Nephron progenitor cell (in vitro differentiated cells): ENCODE measurements at regions not wholly inside any gene's neighbourhood (a gene's known extent, or its start where the extent isn't known, plus 50 kb on each side); places are given as distances from the start of the nearest gene placed in this dataset.
A peak's percentile ranks its signal among the peaks of the same experiment; 100 is the strongest.

Experiments
- DNase-seq: peaks from one replicate; pipeline ENCODE4 v3.0.0; 2021
- H3K27ac Mint-ChIP-seq: 2 replicates; pipeline ENCODE4 v1.8.0; 2021; ENCODE audit warnings: mild to moderate bottlenecking, moderate library complexity, mixed read lengths
- H3K27me3 Mint-ChIP-seq: 2 replicates; pipeline ENCODE4 v1.8.0; 2021; ENCODE audit warnings: mild to moderate bottlenecking, low read depth, mixed read lengths; ENCODE audit not compliant: poor library complexity
- H3K36me3 Mint-ChIP-seq: 2 replicates; pipeline ENCODE4 v1.8.0; 2021; ENCODE audit warnings: low read depth, mixed read lengths
- H3K4me1 Mint-ChIP-seq: 2 replicates; pipeline ENCODE4 v1.8.0; 2021; ENCODE audit warnings: mixed read lengths
- H3K4me3 Mint-ChIP-seq: 2 replicates; pipeline ENCODE4 v1.8.0; 2021; ENCODE audit warnings: mild to moderate bottlenecking, moderate library complexity, mixed read lengths
- H3K9me3 Mint-ChIP-seq: 2 replicates; pipeline ENCODE4 v1.8.0; 2021; ENCODE audit warnings: mild to moderate bottlenecking, moderate library complexity, mixed read lengths
- TF ChIP-seq, protein P1 (sequence below): fragments of 200-600 bp; sonication (generic); IDR thresholded peaks from 2 replicates; pipeline ENCODE4 v1.5.0; 2021; ENCODE audit warnings: antibody characterized with exemption

DNA sequence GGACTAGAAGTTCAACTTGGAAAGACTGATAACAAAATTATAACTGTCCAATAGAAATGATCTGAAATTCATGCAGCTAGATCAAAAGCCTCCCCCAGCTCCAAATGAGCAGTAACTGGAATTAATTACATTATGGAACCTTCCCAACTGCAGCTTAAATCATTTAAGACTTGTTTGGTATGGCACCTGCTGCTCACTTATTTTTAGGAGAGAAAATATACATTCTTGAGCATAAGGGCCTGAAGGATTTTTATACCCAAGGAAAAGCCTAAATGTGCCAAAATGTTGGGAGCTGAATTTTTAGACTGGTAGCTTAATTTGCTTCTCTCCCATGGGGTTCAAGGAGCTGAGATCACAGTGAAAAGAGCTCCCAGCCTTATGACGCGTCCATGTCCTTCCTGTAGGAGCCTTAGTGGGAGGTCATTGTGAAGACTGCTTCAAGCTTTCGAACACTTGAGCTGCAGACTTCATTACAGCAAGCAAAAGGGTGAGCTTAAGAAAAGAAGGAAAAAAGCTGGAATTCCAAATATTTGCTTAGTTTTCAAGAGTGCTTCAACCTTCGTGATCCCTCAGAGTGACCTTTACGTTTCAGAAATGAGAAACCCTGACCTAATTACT lies 276.0 kb downstream of the DMAC1 start:
- no peak for DNase-seq

DNA sequence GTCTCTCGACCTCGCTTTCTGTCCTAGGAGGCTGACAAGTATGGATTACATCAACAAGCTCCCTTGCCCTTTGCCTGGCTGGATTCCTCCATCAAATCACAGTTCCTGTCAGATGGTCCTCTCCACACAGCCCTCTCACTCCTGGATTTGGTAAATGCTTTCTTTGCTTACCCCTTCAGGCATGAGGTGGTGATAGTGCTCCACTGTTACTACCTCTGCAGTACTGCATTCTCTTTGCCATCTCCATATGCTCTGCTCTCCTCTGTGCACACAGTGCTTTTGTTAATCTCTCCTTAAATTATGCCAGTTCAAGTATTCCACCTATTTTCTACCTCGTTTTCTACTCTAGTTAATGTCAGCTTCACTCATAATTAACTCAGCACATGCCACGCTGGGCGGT lies 279.2 kb downstream of the DMAC1 start:
- no peak for DNase-seq
- no peak overlapping the region for H3K27ac Mint-ChIP-seq
- no peak overlapping the region for H3K4me3 Mint-ChIP-seq
- no peaks in the 10 kb centered on the region for H3K9me3 Mint-ChIP-seq
- H3K27me3 Mint-ChIP-seq = peaks cover 4% of the 10 kb centered on the region
- H3K36me3 Mint-ChIP-seq = no peaks in the 10 kb centered on the region
- peaks cover 6% of the 10 kb centered on the region for H3K4me1 Mint-ChIP-seq
- TF ChIP-seq, protein P1, sequence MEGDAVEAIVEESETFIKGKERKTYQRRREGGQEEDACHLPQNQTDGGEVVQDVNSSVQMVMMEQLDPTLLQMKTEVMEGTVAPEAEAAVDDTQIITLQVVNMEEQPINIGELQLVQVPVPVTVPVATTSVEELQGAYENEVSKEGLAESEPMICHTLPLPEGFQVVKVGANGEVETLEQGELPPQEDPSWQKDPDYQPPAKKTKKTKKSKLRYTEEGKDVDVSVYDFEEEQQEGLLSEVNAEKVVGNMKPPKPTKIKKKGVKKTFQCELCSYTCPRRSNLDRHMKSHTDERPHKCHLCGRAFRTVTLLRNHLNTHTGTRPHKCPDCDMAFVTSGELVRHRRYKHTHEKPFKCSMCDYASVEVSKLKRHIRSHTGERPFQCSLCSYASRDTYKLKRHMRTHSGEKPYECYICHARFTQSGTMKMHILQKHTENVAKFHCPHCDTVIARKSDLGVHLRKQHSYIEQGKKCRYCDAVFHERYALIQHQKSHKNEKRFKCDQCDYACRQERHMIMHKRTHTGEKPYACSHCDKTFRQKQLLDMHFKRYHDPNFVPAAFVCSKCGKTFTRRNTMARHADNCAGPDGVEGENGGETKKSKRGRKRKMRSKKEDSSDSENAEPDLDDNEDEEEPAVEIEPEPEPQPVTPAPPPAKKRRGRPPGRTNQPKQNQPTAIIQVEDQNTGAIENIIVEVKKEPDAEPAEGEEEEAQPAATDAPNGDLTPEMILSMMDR = no peak

More for the DNA sequence above, 276.0 kb downstream of the DMAC1 start:
- TF ChIP-seq, protein P1 = no peak
- no peaks in the 10 kb centered on the region for H3K36me3 Mint-ChIP-seq
- H3K4me1 Mint-ChIP-seq = peaks cover 6% of the 10 kb centered on the region
- no peaks in the 10 kb centered on the region for H3K9me3 Mint-ChIP-seq
- H3K4me3 Mint-ChIP-seq = no peak overlapping the region
- peaks cover 10% of the 10 kb centered on the region for H3K27me3 Mint-ChIP-seq
- no peak overlapping the region for H3K27ac Mint-ChIP-seq

DNA sequence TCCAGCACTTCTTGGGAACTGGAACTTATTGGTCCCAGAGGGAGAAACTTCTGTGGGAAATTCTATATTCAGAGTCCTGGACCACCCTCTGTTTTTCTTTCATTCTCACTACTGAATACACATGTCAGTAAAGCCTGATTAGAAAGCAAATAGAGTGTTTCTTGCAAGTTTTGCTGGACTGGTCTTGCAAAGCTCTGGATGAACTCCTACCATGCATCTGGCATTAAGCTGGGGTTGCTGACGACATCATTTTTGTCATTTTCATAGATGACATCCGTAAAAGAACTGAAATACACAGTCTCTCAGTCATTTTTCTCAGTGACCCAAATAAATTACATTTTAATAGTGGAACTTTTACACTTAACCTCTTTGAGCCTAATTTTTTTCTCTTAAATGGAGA lies 283.2 kb downstream of the DMAC1 start:
- TF ChIP-seq, protein P1 = no peak
- Mint-ChIP-seq H3K4me1 (peaks cover 6% of the 10 kb centered on the region), H3K4me3 (no peak overlapping the region), H3K27me3 (no peaks in the 10 kb centered on the region), H3K27ac (no peak overlapping the region), H3K9me3 (no peaks in the 10 kb centered on the region), H3K36me3 (no peaks in the 10 kb centered on the region)
- no peak for DNase-seq

DNA sequence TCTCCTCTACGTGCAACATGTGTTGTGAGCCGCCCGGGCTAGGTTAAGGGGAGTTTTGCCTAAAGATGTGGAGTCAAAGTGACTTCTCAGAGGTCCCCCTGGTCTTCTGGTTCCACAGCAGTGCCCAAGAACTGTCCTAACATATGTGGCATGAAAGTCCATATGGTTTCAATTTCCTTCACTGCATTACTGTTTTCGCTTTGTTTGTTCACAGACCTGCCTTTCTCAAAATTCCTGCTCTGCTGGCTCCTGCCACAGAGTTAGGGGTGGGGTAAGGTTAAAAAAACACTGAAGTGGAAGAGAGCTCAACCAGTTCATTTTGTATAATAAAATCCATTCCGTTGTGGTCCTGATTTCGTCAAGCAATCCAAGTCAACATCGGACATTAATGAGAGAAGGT lies 289.4 kb downstream of the DMAC1 start:
- no peaks in the 10 kb centered on the region for H3K36me3 Mint-ChIP-seq
- TF ChIP-seq, protein P1 = no peak
- DNase-seq = no peak
- no peaks in the 10 kb centered on the region for H3K9me3 Mint-ChIP-seq
- peak overlapping the region; percentile 40 for H3K27ac Mint-ChIP-seq
- H3K4me1 Mint-ChIP-seq = peaks cover 8% of the 10 kb centered on the region
- no peaks in the 10 kb centered on the region for H3K27me3 Mint-ChIP-seq
- no peak overlapping the region for H3K4me3 Mint-ChIP-seq

DNA sequence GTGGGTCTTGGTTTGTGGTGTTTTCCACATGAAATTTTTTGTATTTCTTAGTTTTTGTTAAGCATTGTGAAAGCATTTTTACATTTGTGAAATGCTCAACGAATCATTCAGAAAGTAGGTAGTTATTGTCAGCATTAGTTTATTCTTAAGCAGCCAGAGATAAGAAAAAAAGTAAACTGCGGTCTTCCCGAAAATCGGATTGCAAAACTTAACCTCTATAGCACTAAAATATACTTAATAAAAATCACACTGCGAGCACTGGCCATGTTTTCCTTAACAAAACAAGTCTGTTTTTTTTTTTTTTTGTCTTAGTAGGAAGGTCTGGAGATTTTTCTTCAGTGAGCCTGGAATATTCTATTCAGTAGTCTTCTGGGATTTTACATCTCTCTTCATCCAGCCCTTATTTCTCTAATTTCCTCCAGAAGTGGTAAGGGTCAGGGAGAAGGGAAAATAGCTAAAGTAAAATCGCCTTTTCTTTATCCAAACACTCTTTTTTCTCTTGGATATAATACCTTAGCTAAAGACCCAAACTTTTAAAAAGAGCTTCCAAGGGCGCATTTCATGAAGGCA lies 289.9 kb downstream of the DMAC1 start:
- Mint-ChIP-seq H3K4me3 (no peak overlapping the region), H3K27ac (peak overlapping the region; percentile 40), H3K27me3 (no peaks in the 10 kb centered on the region), H3K4me1 (peaks cover 8% of the 10 kb centered on the region), H3K36me3 (no peaks in the 10 kb centered on the region), H3K9me3 (no peaks in the 10 kb centered on the region)
- TF ChIP-seq, protein P1 = no peak
- no peak for DNase-seq

DNA sequence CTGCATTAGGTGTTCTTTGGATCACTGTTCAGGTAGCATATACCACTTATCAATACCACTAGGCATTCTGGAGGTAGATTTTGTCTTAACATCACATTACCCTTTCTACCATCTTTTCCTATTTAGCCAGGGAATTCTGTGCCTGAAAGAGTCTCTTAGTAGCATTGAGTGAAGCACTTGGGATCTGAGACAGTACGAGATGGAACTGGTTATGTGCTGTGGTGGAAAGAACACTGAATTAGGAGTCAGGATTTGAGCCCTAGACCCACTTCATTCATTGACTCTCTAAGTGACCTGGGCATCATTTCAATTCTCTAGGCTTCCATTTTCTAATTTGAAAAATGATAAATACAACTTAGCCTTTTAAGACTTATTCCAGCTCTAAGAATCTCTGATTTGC lies 291.1 kb downstream of the DMAC1 start:
- peaks cover 8% of the 10 kb centered on the region for H3K4me1 Mint-ChIP-seq
- no peaks in the 10 kb centered on the region for H3K9me3 Mint-ChIP-seq
- TF ChIP-seq, protein P1 = no peak
- H3K36me3 Mint-ChIP-seq = no peaks in the 10 kb centered on the region
- DNase-seq = no peak
- H3K27ac Mint-ChIP-seq = no peak overlapping the region
- no peak overlapping the region for H3K4me3 Mint-ChIP-seq
- H3K27me3 Mint-ChIP-seq = no peaks in the 10 kb centered on the region
